H9 (cell line): ENCODE measurements at regions not wholly inside any gene's neighbourhood (a gene's known extent, or its start where the extent isn't known, plus 50 kb on each side); places are given as distances from the start of the nearest gene placed in this dataset.

Experiments
- DNase-seq: peaks from one replicate; pipeline ENCODE4 v3.0.0-alpha.2; 2017
- H2AFZ ChIP-seq: one replicate; pipeline ENCODE4 v1.6.1; 2013; ENCODE audit warnings: mild to moderate bottlenecking, low read length, control low read depth, moderate library complexity
- H2AK5ac ChIP-seq: 2 replicates; pipeline ENCODE4 v1.6.1; 2013; ENCODE audit warnings: low read length, control low read depth, mixed read lengths; ENCODE audit not compliant: insufficient read length
- H2BK120ac ChIP-seq: one replicate; pipeline ENCODE4 v1.6.1; 2013; ENCODE audit warnings: low read depth, mild to moderate bottlenecking, low read length, control low read depth, inconsistent platforms; ENCODE audit not compliant: poor library complexity, severe bottlenecking
- H2BK12ac ChIP-seq: 2 replicates; pipeline ENCODE4 v1.6.1; 2013; ENCODE audit warnings: low read length, control low read depth, mixed read lengths, low read depth; ENCODE audit not compliant: insufficient read length
- H2BK15ac ChIP-seq: 2 replicates; pipeline ENCODE4 v1.6.1; 2013; ENCODE audit warnings: low read depth, low read length, control low read depth
- H2BK20ac ChIP-seq: one replicate; pipeline ENCODE4 v1.6.1; 2013; ENCODE audit warnings: low read depth, mild to moderate bottlenecking, low read length, control low read depth, inconsistent platforms; ENCODE audit not compliant: poor library complexity, severe bottlenecking
- H2BK5ac ChIP-seq: 2 replicates; pipeline ENCODE4 v1.6.1; 2013; ENCODE audit warnings: low read length, control low read depth, mixed read lengths; ENCODE audit not compliant: insufficient read length
- H3K14ac ChIP-seq: 2 replicates; pipeline ENCODE4 v1.6.1; 2013; ENCODE audit warnings: low read length, control low read depth; ENCODE audit not compliant: insufficient read depth
- H3K18ac ChIP-seq: 2 replicates; pipeline ENCODE4 v1.6.1; 2013; ENCODE audit warnings: low read depth, mild to moderate bottlenecking, mixed read lengths, low read length, control low read depth; ENCODE audit not compliant: insufficient read length
- H3K23ac ChIP-seq: 2 replicates; pipeline ENCODE4 v1.6.1; 2013; ENCODE audit warnings: low read length, control low read depth, mixed read lengths, low read depth; ENCODE audit not compliant: insufficient read length
- H3K23me2 ChIP-seq: 2 replicates; pipeline ENCODE4 v1.6.1; 2013; ENCODE audit warnings: low read depth, mild to moderate bottlenecking, mixed read lengths, low read length, control low read depth; ENCODE audit not compliant: insufficient read length, poor library complexity, severe bottlenecking
- H3K27ac ChIP-seq: 2 replicates; pipeline ENCODE4 v1.5.1; 2013; ENCODE audit warnings: low read length, control low read depth, mixed read lengths, low read depth; ENCODE audit not compliant: insufficient read length
- H3K27me3 ChIP-seq: 2 replicates; pipeline ENCODE4 v1.6.1; 2013; ENCODE audit warnings: low read length, control low read depth, inconsistent platforms; ENCODE audit not compliant: insufficient read depth
- H3K4ac ChIP-seq: 2 replicates; pipeline ENCODE4 v1.6.1; 2013; ENCODE audit warnings: low read depth, mild to moderate bottlenecking, control low read depth, inconsistent platforms, low read length, moderate library complexity
- H3K4me1 ChIP-seq: 2 replicates; pipeline ENCODE4 v1.6.1; 2013; ENCODE audit warnings: low read length, control low read depth, inconsistent platforms; ENCODE audit not compliant: insufficient read depth
- H3K4me2 ChIP-seq: 2 replicates; pipeline ENCODE4 v1.6.1; 2013; ENCODE audit warnings: low read length, control low read depth, mixed read lengths; ENCODE audit not compliant: insufficient read length, insufficient read depth
- H3K56ac ChIP-seq: 2 replicates; pipeline ENCODE4 v1.6.1; 2013; ENCODE audit warnings: low read depth, mild to moderate bottlenecking, mixed read lengths, low read length, control low read depth; ENCODE audit not compliant: insufficient read length
- H3K79me1 ChIP-seq: 2 replicates; pipeline ENCODE4 v1.6.1; 2013; ENCODE audit warnings: low read depth, mild to moderate bottlenecking, moderate library complexity, low read length, control low read depth, inconsistent platforms; ENCODE audit not compliant: insufficient read depth, poor library complexity, severe bottlenecking
- H3K79me2 ChIP-seq: 2 replicates; pipeline ENCODE4 v1.6.1; 2013; ENCODE audit warnings: low read length, control low read depth, inconsistent platforms; ENCODE audit not compliant: insufficient read depth
- H3K9ac ChIP-seq: 2 replicates; pipeline ENCODE4 v1.6.1; 2013; ENCODE audit warnings: low read length, control low read depth, mixed read lengths; ENCODE audit not compliant: insufficient read length; ENCODE audit errors: extremely low read depth
- H3K9me3 ChIP-seq: one replicate; pipeline ENCODE4 v1.6.1; 2013; ENCODE audit warnings: low read depth, low read length, inconsistent platforms; ENCODE audit not compliant: control insufficient read depth
- H3T11ph ChIP-seq: one replicate; pipeline ENCODE4 v1.6.1; 2013; ENCODE audit warnings: mild to moderate bottlenecking, low read length, control low read depth, inconsistent platforms
- H4K20me1 ChIP-seq: one replicate; pipeline ENCODE4 v1.6.1; 2013; ENCODE audit not compliant: control insufficient read depth, insufficient read length, insufficient read depth
- H4K5ac ChIP-seq: 2 replicates; pipeline ENCODE4 v1.6.1; 2013; ENCODE audit warnings: low read depth, mild to moderate bottlenecking, mixed read lengths, low read length, control low read depth; ENCODE audit not compliant: insufficient read length
- H4K8ac ChIP-seq: replicated peaks from 2 replicates; pipeline ENCODE4 v1.6.1; 2013; ENCODE audit warnings: low read length, control low read depth, mixed read lengths, low read depth; ENCODE audit not compliant: insufficient read length
- H4K91ac ChIP-seq: 2 replicates; pipeline ENCODE4 v1.6.1; 2013; ENCODE audit warnings: low read depth, mild to moderate bottlenecking, moderate library complexity, mixed read lengths, low read length, control low read depth; ENCODE audit not compliant: insufficient read length
- H3K27ac Mint-ChIP-seq, 3 experiments: 2 replicates in 2 of 3; 3 replicates in 1 of 3; pipeline ENCODE4 v1.8.0; 2020 to 2021; ENCODE audit warnings: mixed read lengths in 3 of 3, mild to moderate bottlenecking in 1 of 3, moderate library complexity in 1 of 3
- H3K27me3 Mint-ChIP-seq: 2 replicates; pipeline ENCODE4 v1.8.0; 2021; ENCODE audit warnings: low read depth, mild to moderate bottlenecking, moderate library complexity, mixed read lengths
- H3K36me3 Mint-ChIP-seq, 3 experiments: 2 replicates in 2 of 3; 3 replicates in 1 of 3; pipeline ENCODE4 v1.8.0; 2020 to 2021; ENCODE audit warnings: low read depth in 3 of 3, mixed read lengths in 3 of 3; ENCODE audit not compliant: insufficient read depth in 1 of 3
- H3K4me1 Mint-ChIP-seq, 2 experiments: 2 replicates each; pipeline ENCODE4 v1.8.0; 2020; ENCODE audit warnings: mixed read lengths in 2 of 2
- H3K4me3 Mint-ChIP-seq, 2 experiments: 2 replicates in 1 of 2; 3 replicates in 1 of 2; pipeline ENCODE4 v1.8.0; 2020 to 2021; ENCODE audit warnings: mild to moderate bottlenecking in 2 of 2, mixed read lengths in 2 of 2, moderate library complexity in 1 of 2
- H3K9me3 Mint-ChIP-seq, 2 experiments: 2 replicates in 1 of 2; 3 replicates in 1 of 2; pipeline ENCODE4 v1.8.0; 2020; ENCODE audit warnings: mild to moderate bottlenecking in 2 of 2, mixed read lengths in 2 of 2, moderate library complexity in 1 of 2
- WGBS: extraction: QIAGEN DNeasy Blood & Tissue Kit; methylation state at CpG from one replicate; pipeline ENCODE4 v1.1.7; 2013; ENCODE audit warnings: missing lambda C conversion rate, low lambda C conversion rate, mixed read lengths; ENCODE audit not compliant: insufficient read length; ENCODE audit errors: extremely low coverage; 5-methylcytosine and 5-hydroxymethylcytosine counted together
- TF ChIP-seq, protein P1 (sequence below): fragments of 200-600 bp; sonication (generic); conservative IDR thresholded peaks from 3 replicates; pipeline ENCODE4 v1.8.0; 2021; ENCODE audit warnings: antibody characterized with exemption, mild to moderate bottlenecking

DNA sequence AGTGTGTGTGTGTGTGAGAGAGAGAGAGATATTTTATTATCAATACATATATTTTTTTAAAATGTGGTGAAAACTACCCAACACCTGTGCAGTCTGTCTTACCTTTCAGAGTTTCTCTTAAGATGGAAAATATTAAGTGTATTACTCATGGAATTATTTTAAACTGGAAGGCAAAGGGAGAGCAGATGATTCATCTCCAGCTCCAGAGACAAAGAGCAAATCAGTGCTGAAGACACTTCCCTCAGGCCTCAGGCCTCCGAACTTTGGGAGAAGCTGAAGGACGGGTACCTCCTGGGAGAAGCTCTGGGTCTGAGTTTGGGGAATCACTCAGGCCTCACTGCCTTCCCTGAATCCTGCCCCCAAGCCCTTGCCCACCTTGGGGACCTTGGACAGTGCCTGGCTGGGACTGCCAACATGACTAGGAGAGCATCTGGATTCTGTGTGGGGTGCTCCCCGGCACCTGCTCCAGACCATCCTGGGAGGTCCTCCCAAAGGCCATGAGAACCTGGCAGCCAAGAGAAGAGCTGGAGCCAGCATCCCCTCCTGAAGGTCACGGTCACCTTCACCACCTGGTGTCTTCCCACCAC is 170.4 kb upstream of the UBL3 start:
- no peak overlapping the region for H3K4ac ChIP-seq
- H3K18ac ChIP-seq = no peak overlapping the region
- H2BK5ac ChIP-seq = no peak overlapping the region
- no peaks in the 10 kb centered on the region for H4K20me1 ChIP-seq
- H3K56ac ChIP-seq = no peak overlapping the region
- no peak overlapping the region for H2BK20ac ChIP-seq
- no peak overlapping the region for H2BK120ac ChIP-seq
- H3K27ac ChIP-seq = no peak overlapping the region
- no peak overlapping the region for H2AFZ ChIP-seq
- no peak overlapping the region for H3T11ph ChIP-seq
- Mint-ChIP-seq H3K36me3 (peaks cover 0 to 3% (median 0%) of the 10 kb centered on the region in 3 experiments; a peak in 3 of 7 replicates), H3K4me1 (peaks cover 34 to 41% of the 10 kb centered on the region in 2 experiments), H3K27ac (no peak overlapping the region), H3K27me3 (peaks cover 9% of the 10 kb centered on the region), H3K9me3 (no peaks in the 10 kb centered on the region; a peak in 2 of 5 replicates), H3K4me3 (no peak overlapping the region)
- H3K27me3 ChIP-seq = no peaks in the 10 kb centered on the region; the same call in 1 of the 2 replicates
- no peaks in the 10 kb centered on the region for H3K9me3 ChIP-seq
- H2BK15ac ChIP-seq = no peak overlapping the region
- no peak overlapping the region for H2AK5ac ChIP-seq
- no CpG with 5 or more reads among the region's 4 CpGs for WGBS
- no peak overlapping the region for H4K5ac ChIP-seq
- no peak for DNase-seq
- H4K8ac ChIP-seq = no peak overlapping the region
- H3K9ac ChIP-seq = no peak overlapping the region
- no peak overlapping the region for H3K23ac ChIP-seq
- no peak overlapping the region for H4K91ac ChIP-seq
- no peaks in the 10 kb centered on the region for H3K23me2 ChIP-seq
- H3K79me1 ChIP-seq = no peaks in the 10 kb centered on the region
- H3K4me1 ChIP-seq = peaks cover 10% of the 10 kb centered on the region
- no peak overlapping the region for H3K4me2 ChIP-seq
- no peak overlapping the region for H2BK12ac ChIP-seq
- H3K79me2 ChIP-seq = no peaks in the 10 kb centered on the region
- H3K14ac ChIP-seq = no peak overlapping the region
- TF ChIP-seq, protein P1, sequence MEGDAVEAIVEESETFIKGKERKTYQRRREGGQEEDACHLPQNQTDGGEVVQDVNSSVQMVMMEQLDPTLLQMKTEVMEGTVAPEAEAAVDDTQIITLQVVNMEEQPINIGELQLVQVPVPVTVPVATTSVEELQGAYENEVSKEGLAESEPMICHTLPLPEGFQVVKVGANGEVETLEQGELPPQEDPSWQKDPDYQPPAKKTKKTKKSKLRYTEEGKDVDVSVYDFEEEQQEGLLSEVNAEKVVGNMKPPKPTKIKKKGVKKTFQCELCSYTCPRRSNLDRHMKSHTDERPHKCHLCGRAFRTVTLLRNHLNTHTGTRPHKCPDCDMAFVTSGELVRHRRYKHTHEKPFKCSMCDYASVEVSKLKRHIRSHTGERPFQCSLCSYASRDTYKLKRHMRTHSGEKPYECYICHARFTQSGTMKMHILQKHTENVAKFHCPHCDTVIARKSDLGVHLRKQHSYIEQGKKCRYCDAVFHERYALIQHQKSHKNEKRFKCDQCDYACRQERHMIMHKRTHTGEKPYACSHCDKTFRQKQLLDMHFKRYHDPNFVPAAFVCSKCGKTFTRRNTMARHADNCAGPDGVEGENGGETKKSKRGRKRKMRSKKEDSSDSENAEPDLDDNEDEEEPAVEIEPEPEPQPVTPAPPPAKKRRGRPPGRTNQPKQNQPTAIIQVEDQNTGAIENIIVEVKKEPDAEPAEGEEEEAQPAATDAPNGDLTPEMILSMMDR = no peak
